ENCODE measurements at regions not wholly inside any gene's neighbourhood (a gene's known extent, or its start where the extent isn't known, plus 50 kb on each side); places are given as distances from the start of the nearest gene placed in this dataset.

DNA sequence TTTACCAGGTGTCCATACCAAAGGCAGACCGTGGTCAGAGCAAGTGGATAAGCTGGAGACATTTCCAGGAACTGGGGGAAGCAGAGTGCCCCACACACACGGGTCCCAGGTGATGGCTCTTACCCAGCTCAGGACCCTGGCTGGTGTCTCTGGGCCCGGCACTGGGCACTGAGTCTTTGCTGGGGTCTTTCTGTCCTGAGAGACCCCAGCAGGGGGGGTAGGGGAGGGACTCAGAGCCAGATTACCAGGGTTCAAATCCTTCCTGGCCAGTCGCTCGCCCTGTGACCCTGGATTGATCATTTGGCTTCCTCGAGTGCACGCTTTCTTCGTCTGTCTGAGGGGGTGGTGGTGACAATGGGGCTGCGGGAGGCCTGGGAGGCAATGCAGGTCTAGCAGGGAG lies 95.7 kb downstream of the PLXNA1 start:
- TF ChIP-seq, protein P1, sequence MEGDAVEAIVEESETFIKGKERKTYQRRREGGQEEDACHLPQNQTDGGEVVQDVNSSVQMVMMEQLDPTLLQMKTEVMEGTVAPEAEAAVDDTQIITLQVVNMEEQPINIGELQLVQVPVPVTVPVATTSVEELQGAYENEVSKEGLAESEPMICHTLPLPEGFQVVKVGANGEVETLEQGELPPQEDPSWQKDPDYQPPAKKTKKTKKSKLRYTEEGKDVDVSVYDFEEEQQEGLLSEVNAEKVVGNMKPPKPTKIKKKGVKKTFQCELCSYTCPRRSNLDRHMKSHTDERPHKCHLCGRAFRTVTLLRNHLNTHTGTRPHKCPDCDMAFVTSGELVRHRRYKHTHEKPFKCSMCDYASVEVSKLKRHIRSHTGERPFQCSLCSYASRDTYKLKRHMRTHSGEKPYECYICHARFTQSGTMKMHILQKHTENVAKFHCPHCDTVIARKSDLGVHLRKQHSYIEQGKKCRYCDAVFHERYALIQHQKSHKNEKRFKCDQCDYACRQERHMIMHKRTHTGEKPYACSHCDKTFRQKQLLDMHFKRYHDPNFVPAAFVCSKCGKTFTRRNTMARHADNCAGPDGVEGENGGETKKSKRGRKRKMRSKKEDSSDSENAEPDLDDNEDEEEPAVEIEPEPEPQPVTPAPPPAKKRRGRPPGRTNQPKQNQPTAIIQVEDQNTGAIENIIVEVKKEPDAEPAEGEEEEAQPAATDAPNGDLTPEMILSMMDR (IDR thresholded peaks at IDR 0.05) = no peak
- TF ChIP-seq ZFX (IDR thresholded peaks at IDR 0.05; ENCODE audit: borderline replicate concordance) = no peak
